NB4 (cell line): ENCODE measurements at regions not wholly inside any gene's neighbourhood (a gene's known extent, or its start where the extent isn't known, plus 50 kb on each side); places are given as distances from the start of the nearest gene placed in this dataset.

ENCODE experiments used
- DNase-seq: peaks from one replicate; pipeline ENCODE4 v3.0.0; 2010; ENCODE audit warnings: low read depth
- H3K4me3 ChIP-seq: one replicate; pipeline ENCODE4 v1.5.1; 2011; ENCODE audit warnings: mild to moderate bottlenecking, low read depth, low read length, moderate library complexity
- MYC ChIP-seq: IDR thresholded peaks from 2 replicates; pipeline ENCODE4 v1.6.1; 2011; ENCODE audit warnings: low read depth, low read length
- POLR2A ChIP-seq: IDR thresholded peaks from 2 replicates; pipeline ENCODE4 v1.6.1; 2011; ENCODE audit warnings: mild to moderate bottlenecking; ENCODE audit not compliant: insufficient read length; ENCODE audit errors: extremely low read depth
- TF ChIP-seq, protein P1 (sequence below): IDR thresholded peaks from one replicate; pipeline ENCODE4 v1.5.1; 2012; ENCODE audit warnings: low read depth, low read length
- TF ChIP-seq, protein P2 (sequence below): IDR thresholded peaks from 2 replicates; pipeline ENCODE4 v1.6.1; 2011; ENCODE audit warnings: low read depth, low read length

DNA sequence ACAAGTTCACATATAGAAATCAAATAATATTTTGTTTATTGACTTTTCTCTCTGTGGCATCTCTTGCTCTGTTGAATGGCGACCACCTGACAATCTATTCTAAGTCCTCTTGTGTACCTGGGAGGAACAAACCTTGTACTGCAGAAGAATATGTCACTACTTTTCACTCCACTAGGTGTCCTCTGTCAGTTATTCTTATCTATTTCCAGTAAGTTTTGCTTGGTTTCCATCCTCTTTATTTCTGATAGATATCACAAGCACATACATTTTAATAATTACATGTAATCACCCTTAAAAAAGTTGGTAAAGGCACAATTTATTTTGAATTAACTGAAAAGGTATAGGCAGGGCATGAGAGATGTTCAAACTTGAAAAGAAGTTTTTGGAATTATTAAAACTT, 238.4 kb downstream of the SNCA start:
- DNase-seq = peak; percentile 3
- no peak overlapping the region for H3K4me3 ChIP-seq
- TF ChIP-seq MYC (no peak), POLR2A (no peak)
- TF ChIP-seq, protein P1, sequence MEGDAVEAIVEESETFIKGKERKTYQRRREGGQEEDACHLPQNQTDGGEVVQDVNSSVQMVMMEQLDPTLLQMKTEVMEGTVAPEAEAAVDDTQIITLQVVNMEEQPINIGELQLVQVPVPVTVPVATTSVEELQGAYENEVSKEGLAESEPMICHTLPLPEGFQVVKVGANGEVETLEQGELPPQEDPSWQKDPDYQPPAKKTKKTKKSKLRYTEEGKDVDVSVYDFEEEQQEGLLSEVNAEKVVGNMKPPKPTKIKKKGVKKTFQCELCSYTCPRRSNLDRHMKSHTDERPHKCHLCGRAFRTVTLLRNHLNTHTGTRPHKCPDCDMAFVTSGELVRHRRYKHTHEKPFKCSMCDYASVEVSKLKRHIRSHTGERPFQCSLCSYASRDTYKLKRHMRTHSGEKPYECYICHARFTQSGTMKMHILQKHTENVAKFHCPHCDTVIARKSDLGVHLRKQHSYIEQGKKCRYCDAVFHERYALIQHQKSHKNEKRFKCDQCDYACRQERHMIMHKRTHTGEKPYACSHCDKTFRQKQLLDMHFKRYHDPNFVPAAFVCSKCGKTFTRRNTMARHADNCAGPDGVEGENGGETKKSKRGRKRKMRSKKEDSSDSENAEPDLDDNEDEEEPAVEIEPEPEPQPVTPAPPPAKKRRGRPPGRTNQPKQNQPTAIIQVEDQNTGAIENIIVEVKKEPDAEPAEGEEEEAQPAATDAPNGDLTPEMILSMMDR = no peak
- TF ChIP-seq, protein P2, sequence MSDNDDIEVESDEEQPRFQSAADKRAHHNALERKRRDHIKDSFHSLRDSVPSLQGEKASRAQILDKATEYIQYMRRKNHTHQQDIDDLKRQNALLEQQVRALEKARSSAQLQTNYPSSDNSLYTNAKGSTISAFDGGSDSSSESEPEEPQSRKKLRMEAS = no peak

DNA sequence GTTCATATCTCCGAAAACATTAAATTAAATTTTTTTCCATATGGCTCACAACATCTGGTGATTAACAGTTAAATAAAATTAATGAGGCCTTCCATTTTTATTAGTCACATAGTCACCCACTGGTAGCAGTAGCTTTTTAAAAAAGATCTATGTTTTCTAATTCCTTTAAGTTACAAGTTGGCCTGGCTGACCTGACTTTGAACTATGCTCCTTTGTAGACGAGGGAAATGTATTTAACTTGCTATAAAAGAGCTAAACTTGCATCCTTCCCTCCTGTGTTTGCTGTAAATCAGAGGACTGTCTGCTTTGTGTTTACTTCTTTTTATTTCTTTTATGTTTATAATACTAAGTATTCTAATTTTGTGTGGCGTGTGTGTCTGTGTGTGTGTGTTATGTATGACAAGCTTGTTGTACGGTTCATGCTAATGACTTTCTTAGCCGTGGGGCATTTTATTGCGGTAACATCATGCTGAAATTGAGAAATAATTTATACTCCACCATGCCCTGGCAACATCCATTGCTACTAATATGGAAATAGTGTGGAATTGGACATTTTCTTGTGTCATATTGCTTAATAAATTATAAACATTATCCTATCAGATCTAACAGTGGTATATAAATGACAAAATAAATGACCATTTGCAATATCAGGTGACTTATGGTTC, 241.7 kb downstream of the SNCA start:
- no peak for TF ChIP-seq MYC
- no peak for TF ChIP-seq POLR2A
- TF ChIP-seq, protein P1 = no peak
- TF ChIP-seq, protein P2 = no peak
- DNase-seq = no peak
- no peak overlapping the region for H3K4me3 ChIP-seq

DNA sequence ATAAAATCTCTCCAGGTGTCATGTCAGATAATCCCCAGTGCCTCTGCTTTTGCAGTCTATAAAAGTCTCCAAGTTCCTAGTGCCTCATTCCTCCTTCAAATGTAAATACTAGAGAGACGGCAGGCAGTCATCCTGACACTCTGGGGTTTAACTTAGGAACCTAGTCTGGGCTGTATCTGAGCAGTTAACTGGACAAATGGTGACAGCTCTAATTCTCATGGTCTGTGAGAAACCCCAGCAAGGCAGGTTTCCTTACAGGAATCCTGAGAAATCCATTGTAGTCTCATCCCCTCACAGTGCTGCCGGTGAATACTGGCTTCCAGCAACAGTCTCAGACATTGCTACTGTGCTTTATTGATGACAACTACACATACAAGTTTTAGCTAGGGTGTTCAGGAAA, 246.8 kb downstream of the SNCA start:
- no peak for DNase-seq
- TF ChIP-seq MYC (no peak), POLR2A (no peak)
- TF ChIP-seq, protein P2 = no peak
- TF ChIP-seq, protein P1 = no peak
- H3K4me3 ChIP-seq = no peak overlapping the region

DNA sequence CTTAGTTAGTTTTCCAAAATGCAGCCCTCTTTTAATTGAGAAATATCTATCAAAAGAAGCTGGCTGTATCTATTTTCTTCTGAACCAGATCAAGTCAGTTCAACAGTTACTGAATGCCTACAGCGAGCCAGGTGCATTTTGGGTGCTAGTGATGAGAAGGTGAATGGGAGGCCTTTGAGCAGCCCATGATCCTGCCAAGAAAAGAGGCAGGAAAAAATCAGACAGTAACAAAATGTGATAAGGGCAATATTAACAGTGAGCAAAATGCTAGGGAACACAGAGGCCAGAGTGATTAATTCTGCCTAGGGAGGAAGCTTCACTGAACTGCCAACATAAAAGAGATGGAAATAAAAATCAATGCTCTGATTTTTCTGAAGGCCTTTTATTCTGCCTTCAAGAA, 248.5 kb downstream of the SNCA start:
- DNase-seq = no peak
- H3K4me3 ChIP-seq = no peak overlapping the region
- TF ChIP-seq, protein P2 = no peak
- TF ChIP-seq, protein P1 = no peak
- TF ChIP-seq POLR2A (no peak), MYC (no peak)

DNA sequence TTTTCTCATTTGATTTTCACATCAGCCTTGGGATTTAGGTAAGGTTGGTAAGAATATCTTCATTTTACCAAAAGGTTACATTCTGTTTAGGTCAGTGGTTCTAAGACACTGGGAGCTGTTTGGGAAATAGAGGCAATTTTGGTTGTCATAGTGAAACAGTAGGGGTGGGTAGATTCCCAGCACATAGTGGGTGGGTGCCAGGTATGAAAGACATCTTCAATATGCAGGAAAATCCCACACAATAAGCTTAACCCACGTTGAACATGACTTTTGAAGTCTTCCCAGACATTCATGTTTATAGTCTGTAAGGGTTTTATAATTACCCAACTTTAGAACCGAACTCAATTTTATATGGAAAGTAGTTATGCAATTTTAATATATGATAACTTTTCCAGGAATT, 249.6 kb downstream of the SNCA start:
- no peak for DNase-seq
- no peak overlapping the region for H3K4me3 ChIP-seq
- TF ChIP-seq, protein P1 = no peak
- TF ChIP-seq MYC = no peak

DNA sequence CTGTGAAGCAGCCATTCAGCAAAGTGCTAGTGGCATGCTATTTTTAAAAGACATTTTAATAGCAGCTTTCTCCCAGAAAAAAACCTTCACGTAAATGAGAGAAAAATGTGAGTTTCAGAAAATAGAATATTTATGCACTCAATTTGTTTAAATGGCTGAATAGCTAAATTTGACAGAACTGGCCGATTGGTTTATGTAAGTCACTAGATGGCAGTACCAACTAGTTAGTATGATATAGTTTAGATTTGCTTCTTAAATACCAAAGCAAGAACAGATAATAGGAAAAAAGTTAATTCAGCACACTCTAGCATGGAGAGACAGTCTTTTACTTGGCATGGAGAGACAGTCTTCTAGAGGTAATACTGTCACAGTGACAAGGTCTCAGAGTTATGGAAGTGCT, 250.1 kb downstream of the SNCA start:
- H3K4me3 ChIP-seq = no peak overlapping the region
- TF ChIP-seq, protein P1 = no peak
- TF ChIP-seq MYC (no peak), POLR2A (no peak)
- TF ChIP-seq, protein P2 = no peak
- peak; percentile 19 for DNase-seq
